ENCODE measurements at regions not wholly inside any gene's neighbourhood (a gene's known extent, or its start where the extent isn't known, plus 50 kb on each side); places are given as distances from the start of the nearest gene placed in this dataset.

DNA sequence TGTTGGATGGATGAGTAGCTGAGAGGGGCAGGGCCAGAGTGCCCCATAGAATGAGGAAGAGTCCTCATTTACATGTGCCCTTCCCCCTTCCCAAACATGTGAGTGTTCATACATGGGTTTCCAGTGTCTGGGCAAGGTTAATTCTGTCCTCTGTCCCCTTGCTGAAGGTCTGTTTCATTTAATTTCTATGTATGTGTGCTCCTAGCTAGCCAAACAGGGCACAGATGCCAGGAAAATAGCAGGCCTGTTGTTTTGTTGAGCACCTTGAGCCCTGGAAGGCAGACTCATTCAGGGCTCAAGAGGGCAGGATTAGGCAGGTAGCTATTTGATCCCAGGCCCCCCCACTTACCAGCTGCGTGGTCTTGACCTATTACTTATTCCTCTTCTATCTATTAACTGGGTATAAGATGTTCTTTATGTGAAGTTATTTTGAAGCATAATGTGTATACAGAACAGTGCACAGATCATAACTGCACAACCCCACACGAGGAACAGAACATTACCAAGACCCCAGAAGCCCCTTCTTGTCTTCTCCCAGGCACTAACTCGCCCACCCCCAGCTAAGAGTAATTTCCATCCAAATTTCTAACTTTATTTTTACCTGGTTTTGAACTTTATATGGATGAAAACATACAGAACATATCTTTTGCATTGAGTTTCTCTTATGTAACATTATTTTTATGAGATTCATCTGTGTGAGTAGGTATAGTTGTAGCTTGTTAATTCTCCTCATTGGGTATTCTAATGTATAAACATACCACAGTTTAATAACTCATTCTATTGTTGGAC, 164.3 kb downstream of the RPIA start:
- WGBS, 3 donors, result 68 to 73% (median 72%) methylated on average over 3 of the region's 3 CpGs
- H3K4me1 ChIP-seq, result no peaks in the 10 kb centered on the region
- H3K4me3 ChIP-seq, result no peak overlapping the region
- peaks cover 0 to 1% (median 0%) of the 10 kb centered on the region in 3 donors for H3K27me3 ChIP-seq (ENCODE audit: insufficient read depth in 3 of 3, low read length in 2 of 3)
- H3K9me3 ChIP-seq, result no peaks in the 10 kb centered on the region
- ATAC-seq (no peak), DNase-seq (no peak)
- no peaks in the 10 kb centered on the region for H3K36me3 ChIP-seq (ENCODE audit: insufficient read depth in 1 of 2, low read depth in 1 of 2)
- H3K27ac ChIP-seq, result no peak overlapping the region
- TF ChIP-seq, protein P1, sequence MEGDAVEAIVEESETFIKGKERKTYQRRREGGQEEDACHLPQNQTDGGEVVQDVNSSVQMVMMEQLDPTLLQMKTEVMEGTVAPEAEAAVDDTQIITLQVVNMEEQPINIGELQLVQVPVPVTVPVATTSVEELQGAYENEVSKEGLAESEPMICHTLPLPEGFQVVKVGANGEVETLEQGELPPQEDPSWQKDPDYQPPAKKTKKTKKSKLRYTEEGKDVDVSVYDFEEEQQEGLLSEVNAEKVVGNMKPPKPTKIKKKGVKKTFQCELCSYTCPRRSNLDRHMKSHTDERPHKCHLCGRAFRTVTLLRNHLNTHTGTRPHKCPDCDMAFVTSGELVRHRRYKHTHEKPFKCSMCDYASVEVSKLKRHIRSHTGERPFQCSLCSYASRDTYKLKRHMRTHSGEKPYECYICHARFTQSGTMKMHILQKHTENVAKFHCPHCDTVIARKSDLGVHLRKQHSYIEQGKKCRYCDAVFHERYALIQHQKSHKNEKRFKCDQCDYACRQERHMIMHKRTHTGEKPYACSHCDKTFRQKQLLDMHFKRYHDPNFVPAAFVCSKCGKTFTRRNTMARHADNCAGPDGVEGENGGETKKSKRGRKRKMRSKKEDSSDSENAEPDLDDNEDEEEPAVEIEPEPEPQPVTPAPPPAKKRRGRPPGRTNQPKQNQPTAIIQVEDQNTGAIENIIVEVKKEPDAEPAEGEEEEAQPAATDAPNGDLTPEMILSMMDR (IDR thresholded peaks at IDR 0.05), result no peak
- intact Hi-C loops (cut with DNase I), result no loop called here

DNA sequence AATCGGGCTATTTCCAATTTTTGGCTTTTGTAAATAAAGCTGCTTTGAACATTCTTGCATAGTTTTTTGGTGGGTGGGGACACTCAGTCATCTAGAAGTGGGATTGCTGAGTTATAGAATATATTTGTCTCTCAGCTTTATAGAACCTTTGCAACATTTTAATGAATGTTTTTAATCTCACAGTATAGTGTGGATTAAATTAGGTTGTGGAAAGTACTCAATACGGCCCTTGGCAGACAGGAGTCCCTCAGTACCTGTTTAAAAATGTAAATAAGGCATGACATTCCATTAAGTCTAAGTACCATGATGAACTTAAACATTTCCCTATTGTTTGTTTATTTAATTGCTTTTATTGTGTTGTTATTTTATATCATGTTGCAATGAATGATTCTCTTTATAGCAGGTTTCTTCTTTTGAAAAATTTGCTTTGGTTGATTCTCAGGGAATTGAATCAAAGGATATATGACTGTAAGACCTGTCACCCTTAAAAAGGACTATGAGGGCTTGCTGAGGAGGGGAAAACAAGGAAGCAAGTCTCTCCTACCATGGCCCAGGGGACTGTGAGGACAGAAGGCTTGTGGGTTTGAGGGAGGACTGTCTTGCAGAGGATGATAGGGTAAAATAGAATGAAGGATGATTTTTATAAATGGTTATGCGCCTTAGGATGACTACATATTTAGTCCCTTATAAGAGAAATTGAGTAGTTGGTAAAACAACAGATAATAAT, 165.1 kb downstream of the RPIA start:
- ATAC-seq, result no peak
- 70 to 82% (median 72%) methylated on average over 3 of the region's 3 CpGs for WGBS, 3 donors
- no peaks in the 10 kb centered on the region for H3K9me3 ChIP-seq
- H3K27me3 ChIP-seq (ENCODE audit: insufficient read depth in 3 of 3, low read length in 2 of 3), result peaks cover 0 to 2% (median 0%) of the 10 kb centered on the region in 3 donors
- H3K4me1 ChIP-seq, result no peaks in the 10 kb centered on the region
- TF ChIP-seq, protein P1 (IDR thresholded peaks at IDR 0.05), result no peak
- no peak overlapping the region for H3K27ac ChIP-seq
- no peak for DNase-seq
- intact Hi-C loops (cut with DNase I), result no loop called here
- no peaks in the 10 kb centered on the region for H3K36me3 ChIP-seq (ENCODE audit: insufficient read depth in 1 of 2, low read depth in 1 of 2)
- no peak overlapping the region for H3K4me3 ChIP-seq

DNA sequence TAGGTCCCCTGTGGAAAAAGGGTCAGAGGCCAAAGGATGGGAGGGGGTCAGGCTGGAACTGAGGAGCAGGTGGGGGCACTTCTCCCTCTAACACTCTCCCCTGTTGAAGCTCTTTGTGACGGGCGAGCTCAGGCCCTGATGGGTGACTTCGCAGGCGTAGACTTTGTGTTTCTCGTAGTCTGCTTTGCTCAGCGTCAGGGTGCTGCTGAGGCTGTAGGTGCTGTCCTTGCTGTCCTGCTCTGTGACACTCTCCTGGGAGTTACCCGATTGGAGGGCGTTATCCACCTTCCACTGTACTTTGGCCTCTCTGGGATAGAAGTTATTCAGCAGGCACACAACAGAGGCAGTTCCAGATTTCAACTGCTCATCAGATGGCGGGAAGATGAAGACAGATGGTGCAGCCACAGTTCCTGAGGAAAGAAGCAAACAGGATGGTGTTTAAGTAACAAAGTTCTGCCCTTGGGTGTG, 165.8 kb downstream of the RPIA start:
- H3K4me3 ChIP-seq, result no peak overlapping the region
- H3K36me3 ChIP-seq (ENCODE audit: insufficient read depth in 1 of 2, low read depth in 1 of 2), result no peaks in the 10 kb centered on the region
- H3K27me3 ChIP-seq (ENCODE audit: insufficient read depth in 3 of 3, low read length in 2 of 3), result peaks cover 0 to 2% (median 0%) of the 10 kb centered on the region in 3 donors
- TF ChIP-seq, protein P1 (IDR thresholded peaks at IDR 0.05), result no peak
- H3K4me1 ChIP-seq, result no peaks in the 10 kb centered on the region
- no peak for DNase-seq
- no peak for ATAC-seq
- no peak overlapping the region for H3K27ac ChIP-seq
- intact Hi-C loops (cut with DNase I), result no loop called here
- WGBS, 3 donors, result 89 to 90% (median 90%) methylated on average over 9 of the region's 9 CpGs
- H3K9me3 ChIP-seq, result no peaks in the 10 kb centered on the region

DNA sequence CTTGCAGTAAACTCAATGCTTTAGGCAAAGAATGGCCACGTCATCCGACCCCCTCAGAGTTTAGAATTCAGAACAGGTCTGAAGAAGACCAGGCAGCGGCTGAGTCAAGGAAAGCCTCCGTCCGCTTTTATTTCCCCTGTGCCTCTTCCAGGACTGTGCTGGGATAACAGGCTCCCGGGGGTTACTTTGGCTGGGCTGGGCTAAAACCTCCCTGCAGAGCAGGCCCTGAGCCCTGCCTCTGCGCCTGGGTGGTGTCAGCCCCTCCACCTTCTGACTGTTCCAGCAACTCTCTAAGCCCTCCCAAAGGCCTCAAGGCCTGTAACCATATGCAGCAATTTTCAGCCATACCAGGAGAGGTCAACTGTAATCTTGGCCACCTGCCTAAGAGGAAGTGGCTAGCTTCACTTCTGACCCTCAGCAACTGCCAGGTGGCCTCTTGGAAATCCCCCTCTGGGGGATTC, 166.5 kb downstream of the RPIA start:
- DNase-seq, result no peak

More for the DNA sequence above, 166.5 kb downstream of the RPIA start:
- no peak for ATAC-seq
- Histone ChIP-seq H3K27me3 (ENCODE audit: insufficient read depth in 3 of 3, low read length in 2 of 3) (peaks cover 0 to 2% (median 0%) of the 10 kb centered on the region in 3 donors), H3K4me3 (no peak overlapping the region), H3K36me3 (ENCODE audit: insufficient read depth in 1 of 2, low read depth in 1 of 2) (no peaks in the 10 kb centered on the region), H3K4me1 (no peaks in the 10 kb centered on the region), H3K27ac (no peak overlapping the region), H3K9me3 (no peaks in the 10 kb centered on the region)
- 57 to 64% (median 60%) methylated on average over 7 of the region's 7 CpGs for WGBS, 3 donors
- TF ChIP-seq, protein P1 (IDR thresholded peaks at IDR 0.05), result no peak
- intact Hi-C loops (cut with DNase I), result no loop called here
